ENCODE measurements at regions not wholly inside any gene's neighbourhood (a gene's known extent, or its start where the extent isn't known, plus 50 kb on each side); places are given as distances from the start of the nearest gene placed in this dataset.
"Not testable (repeated sequence)": the region's sequence is repeated elsewhere in the genome, so short reads cannot be mapped to it uniquely, and the experiment has no call there.

GRCh38 chr2:228556717-228557116 is 375.2 kb upstream of the SPHKAP start:
- DNase-seq: no peak
- in situ Hi-C loops (cut with MboI; ENCODE audit: low pct_unique_long_range_greater_than_20kb, low sequenced_read_pairs): no loop called here

- in situ Hi-C loops (cut with MboI; ENCODE audit: low pct_unique_long_range_greater_than_20kb, low sequenced_read_pairs): no loop called here
- no peak for DNase-seq
These were observed 368.0 kb upstream of the SPHKAP start for GRCh38 chr2:228549441-228550007.

GRCh38 chr2:228548230-228548629 is 366.7 kb upstream of the SPHKAP start:
- no peak for DNase-seq
- in situ Hi-C loops (cut with MboI; ENCODE audit: low pct_unique_long_range_greater_than_20kb, low sequenced_read_pairs): no loop called here

GRCh38 chr2:228545748-228546145 is 364.3 kb upstream of the SPHKAP start:
- in situ Hi-C loops (cut with MboI; ENCODE audit: low pct_unique_long_range_greater_than_20kb, low sequenced_read_pairs): no loop called here

GRCh38 chr2:228545041-228545747 is 363.7 kb upstream of the SPHKAP start:
- in situ Hi-C loops (cut with MboI; ENCODE audit: low pct_unique_long_range_greater_than_20kb, low sequenced_read_pairs): no loop called here

More at GRCh38 chr2:228545748-228546145, 364.3 kb upstream of the SPHKAP start:
- DNase-seq: no peak

GRCh38 chr2:228543117-228543516 is 361.6 kb upstream of the SPHKAP start:
- in situ Hi-C loops (cut with MboI; ENCODE audit: low pct_unique_long_range_greater_than_20kb, low sequenced_read_pairs): no loop called here
- DNase-seq: no peak

More at GRCh38 chr2:228545041-228545747, 363.7 kb upstream of the SPHKAP start:
- DNase-seq: no peak

- in situ Hi-C loops (cut with MboI; ENCODE audit: low pct_unique_long_range_greater_than_20kb, low sequenced_read_pairs): no loop called here
- DNase-seq: no peak
These were observed 360.8 kb upstream of the SPHKAP start for GRCh38 chr2:228542277-228542676.

- in situ Hi-C loops (cut with MboI; ENCODE audit: low pct_unique_long_range_greater_than_20kb, low sequenced_read_pairs): no loop called here
- no peak for DNase-seq
These were observed 360.3 kb upstream of the SPHKAP start for GRCh38 chr2:228541789-228542188.

GRCh38 chr2:228540976-228541375 is 359.5 kb upstream of the SPHKAP start:
- DNase-seq: no peak
- in situ Hi-C loops (cut with MboI; ENCODE audit: low pct_unique_long_range_greater_than_20kb, low sequenced_read_pairs): no loop called here

GRCh38 chr2:228535396-228535795 is 353.9 kb upstream of the SPHKAP start:
- DNase-seq: peak; percentile 28
- in situ Hi-C loops (cut with MboI; ENCODE audit: low pct_unique_long_range_greater_than_20kb, low sequenced_read_pairs): no loop called here

- DNase-seq: no peak
- in situ Hi-C loops (cut with MboI; ENCODE audit: low pct_unique_long_range_greater_than_20kb, low sequenced_read_pairs): no loop called here
These were observed 351.7 kb upstream of the SPHKAP start for GRCh38 chr2:228533156-228533555.

GRCh38 chr2:228532233-228532632 is 350.7 kb upstream of the SPHKAP start:
- in situ Hi-C loops (cut with MboI; ENCODE audit: low pct_unique_long_range_greater_than_20kb, low sequenced_read_pairs): no loop called here
- no peak for DNase-seq

- in situ Hi-C loops (cut with MboI; ENCODE audit: low pct_unique_long_range_greater_than_20kb, low sequenced_read_pairs): no loop called here
- no peak for DNase-seq
These were observed 345.9 kb upstream of the SPHKAP start for GRCh38 chr2:228527197-228527881.

GRCh38 chr2:228526687-228527086 is 345.2 kb upstream of the SPHKAP start:
- DNase-seq: no peak
- in situ Hi-C loops (cut with MboI; ENCODE audit: low pct_unique_long_range_greater_than_20kb, low sequenced_read_pairs): no loop called here

GRCh38 chr2:228522977-228523376 is 341.5 kb upstream of the SPHKAP start:
- in situ Hi-C loops (cut with MboI; ENCODE audit: low pct_unique_long_range_greater_than_20kb, low sequenced_read_pairs): no loop called here

GRCh38 chr2:228522276-228522675 is 340.8 kb upstream of the SPHKAP start:
- in situ Hi-C loops (cut with MboI; ENCODE audit: low pct_unique_long_range_greater_than_20kb, low sequenced_read_pairs): no loop called here

More at GRCh38 chr2:228522977-228523376, 341.5 kb upstream of the SPHKAP start:
- no peak for DNase-seq

GRCh38 chr2:228519561-228519960 is 338.1 kb upstream of the SPHKAP start:
- in situ Hi-C loops (cut with MboI; ENCODE audit: low pct_unique_long_range_greater_than_20kb, low sequenced_read_pairs): no loop called here
- no peak for DNase-seq

More at GRCh38 chr2:228522276-228522675, 340.8 kb upstream of the SPHKAP start:
- no peak for DNase-seq

GRCh38 chr2:228516019-228516418 is 334.5 kb upstream of the SPHKAP start:
- DNase-seq: no peak
- in situ Hi-C loops (cut with MboI; ENCODE audit: low pct_unique_long_range_greater_than_20kb, low sequenced_read_pairs): no loop called here

- in situ Hi-C loops (cut with MboI; ENCODE audit: low pct_unique_long_range_greater_than_20kb, low sequenced_read_pairs); DNase-seq: not testable (repeated sequence)
These were observed 332.0 kb upstream of the SPHKAP start for GRCh38 chr2:228513480-228513879.

- in situ Hi-C loops (cut with MboI; ENCODE audit: low pct_unique_long_range_greater_than_20kb, low sequenced_read_pairs): no loop called here
- DNase-seq: no peak
These were observed 327.5 kb upstream of the SPHKAP start for GRCh38 chr2:228509021-228509420.
